ENCODE measurements at regions not wholly inside any gene's neighbourhood (a gene's known extent, or its start where the extent isn't known, plus 50 kb on each side); places are given as distances from the start of the nearest gene placed in this dataset.

GRCh38 chr1:221851336-221851735 lies 109.4 kb upstream of the DUSP10 start:
- no peak for ATAC-seq (ENCODE audit: insufficient read depth, low FRiP score)
- Histone ChIP-seq H3K27ac (ENCODE audit: low read depth in 1 of 2, low read length in 1 of 2) (no peak overlapping the region), H3K4me3 (no peak overlapping the region), H3K9me3 (ENCODE audit: control insufficient read depth in 4 of 4, insufficient read depth in 3 of 4, low read length in 3 of 4) (no peaks in the 10 kb centered on the region), H3K9ac (ENCODE audit: insufficient read depth in 1 of 2, low read length in 2 of 2) (no peak overlapping the region), H3K36me3 (ENCODE audit: control insufficient read depth in 4 of 4, insufficient read depth in 4 of 4, low read length in 4 of 4) (no peaks in the 10 kb centered on the region), H3K4me1 (ENCODE audit: control insufficient read depth in 5 of 5, insufficient read depth in 5 of 5, low read length in 5 of 5) (no peaks in the 10 kb centered on the region), H3K27me3 (ENCODE audit: control insufficient read depth in 3 of 3, insufficient read depth in 3 of 3, low read length in 2 of 3) (no peaks in the 10 kb centered on the region)
- TF ChIP-seq CTCF (IDR thresholded peaks at IDR 0.05; ENCODE audit: control extremely low read depth, extremely low read depth) = no peak
- no peak for DNase-seq

GRCh38 chr1:221850470-221851187 lies 108.7 kb upstream of the DUSP10 start:
- no peaks in the 10 kb centered on the region for H3K9me3 ChIP-seq (ENCODE audit: control insufficient read depth in 4 of 4, insufficient read depth in 3 of 4, low read length in 3 of 4)
- H3K4me3 ChIP-seq = no peak overlapping the region
- DNase-seq (no peak), ATAC-seq (ENCODE audit: insufficient read depth, low FRiP score) (no peak)
- no peaks in the 10 kb centered on the region for H3K27me3 ChIP-seq (ENCODE audit: control insufficient read depth in 3 of 3, insufficient read depth in 3 of 3, low read length in 2 of 3)
- no peaks in the 10 kb centered on the region for H3K36me3 ChIP-seq (ENCODE audit: control insufficient read depth in 4 of 4, insufficient read depth in 4 of 4, low read length in 4 of 4)
- peaks cover 0 to 4% (median 0%) of the 10 kb centered on the region in 5 donors for H3K4me1 ChIP-seq (ENCODE audit: control insufficient read depth in 5 of 5, insufficient read depth in 5 of 5, low read length in 5 of 5)
- WGBS, 2 donors = 83 to 89% methylated on average over 8 of the region's 8 CpGs
- TF ChIP-seq CTCF (IDR thresholded peaks at IDR 0.05; ENCODE audit: control extremely low read depth, extremely low read depth) = no peak
- no peak overlapping the region for H3K27ac ChIP-seq (ENCODE audit: low read depth in 1 of 2, low read length in 1 of 2)
- no peak overlapping the region for H3K9ac ChIP-seq (ENCODE audit: insufficient read depth in 1 of 2, low read length in 2 of 2)

- DNase-seq (no peak), ATAC-seq (ENCODE audit: insufficient read depth, low FRiP score) (no peak)
- H3K27me3 ChIP-seq (ENCODE audit: control insufficient read depth in 3 of 3, insufficient read depth in 3 of 3, low read length in 2 of 3) = no peaks in the 10 kb centered on the region
- H3K9me3 ChIP-seq (ENCODE audit: control insufficient read depth in 4 of 4, insufficient read depth in 3 of 4, low read length in 3 of 4) = no peaks in the 10 kb centered on the region
- H3K4me1 ChIP-seq (ENCODE audit: control insufficient read depth in 5 of 5, insufficient read depth in 5 of 5, low read length in 5 of 5) = peaks cover 0 to 11% (median 0%) of the 10 kb centered on the region in 5 donors
- H3K9ac ChIP-seq (ENCODE audit: insufficient read depth in 1 of 2, low read length in 2 of 2) = no peak overlapping the region
- no peak overlapping the region for H3K4me3 ChIP-seq
- no peaks in the 10 kb centered on the region for H3K36me3 ChIP-seq (ENCODE audit: control insufficient read depth in 4 of 4, insufficient read depth in 4 of 4, low read length in 4 of 4)
- H3K27ac ChIP-seq (ENCODE audit: low read depth in 1 of 2, low read length in 1 of 2) = no peak overlapping the region
- TF ChIP-seq CTCF (IDR thresholded peaks at IDR 0.05; ENCODE audit: control extremely low read depth, extremely low read depth) = no peak
- WGBS, 2 donors = 92 to 94% methylated on average over 2 of the region's 2 CpGs
Observed at GRCh38 chr1:221849897-221850296, 108.0 kb upstream of the DUSP10 start.

GRCh38 chr1:221849110-221849509 lies 107.2 kb upstream of the DUSP10 start:
- Histone ChIP-seq H3K4me1 (ENCODE audit: control insufficient read depth in 5 of 5, insufficient read depth in 5 of 5, low read length in 5 of 5) (peaks cover 0 to 11% (median 0%) of the 10 kb centered on the region in 5 donors), H3K9ac (ENCODE audit: insufficient read depth in 1 of 2, low read length in 2 of 2) (no peak overlapping the region), H3K4me3 (no peak overlapping the region), H3K36me3 (ENCODE audit: control insufficient read depth in 4 of 4, insufficient read depth in 4 of 4, low read length in 4 of 4) (no peaks in the 10 kb centered on the region), H3K9me3 (ENCODE audit: control insufficient read depth in 4 of 4, insufficient read depth in 3 of 4, low read length in 3 of 4) (no peaks in the 10 kb centered on the region), H3K27ac (ENCODE audit: low read depth in 1 of 2, low read length in 1 of 2) (no peak overlapping the region), H3K27me3 (ENCODE audit: control insufficient read depth in 3 of 3, insufficient read depth in 3 of 3, low read length in 2 of 3) (no peaks in the 10 kb centered on the region)
- ATAC-seq (ENCODE audit: insufficient read depth, low FRiP score) (no peak), DNase-seq (peak in 2 of 3 donors; percentile 15 to 43)
- TF ChIP-seq CTCF (IDR thresholded peaks at IDR 0.05; ENCODE audit: control extremely low read depth, extremely low read depth) = no peak
- 87 to 94% methylated on average over 1 of the region's 1 CpG for WGBS, 2 donors

Measured in lung (tissue), 11 donors.